Astrocyte (in vitro differentiated cells and primary cell): ENCODE measurements at regions not wholly inside any gene's neighbourhood (a gene's known extent, or its start where the extent isn't known, plus 50 kb on each side); places are given as distances from the start of the nearest gene placed in this dataset.
A peak's percentile ranks its signal among the peaks of the same experiment; 100 is the strongest.
"Not testable (repeated sequence)": the region's sequence is repeated elsewhere in the genome, so short reads cannot be mapped to it uniquely, and the experiment has no call there.

Experiments used
- DNase-seq: peaks from one replicate; pipeline ENCODE4 v3.0.0-alpha.2; 2010; ENCODE audit warnings: low read depth
- FAIRE-seq: peaks from 2 replicates; lab custom pipeline; 2011; peaks lifted over from hg19 to GRCh38; lab: Jason Lieb, UNC
- H2AFZ ChIP-seq: 2 replicates; pipeline ENCODE4 v1.6.0; 2012; ENCODE audit warnings: low read depth, low read length, inconsistent platforms
- H3K27ac ChIP-seq: 2 replicates; pipeline ENCODE4 v1.5.1; 2011; ENCODE audit warnings: low read depth, low read length, inconsistent platforms
- H3K27me3 ChIP-seq: 2 replicates; pipeline ENCODE4 v1.6.0; 2011; ENCODE audit warnings: low read length, inconsistent platforms; ENCODE audit not compliant: insufficient read depth
- H3K36me3 ChIP-seq: 2 replicates; pipeline ENCODE4 v1.5.1; 2011; ENCODE audit warnings: low read length, inconsistent platforms; ENCODE audit not compliant: insufficient read depth
- H3K4me1 ChIP-seq: 2 replicates; pipeline ENCODE4 v1.5.1; 2011; ENCODE audit warnings: low read length, inconsistent platforms; ENCODE audit not compliant: insufficient read depth
- H3K4me2 ChIP-seq: 2 replicates; pipeline ENCODE4 v1.6.0; 2012; ENCODE audit warnings: low read length, inconsistent platforms
- H3K4me3 ChIP-seq: 2 replicates; pipeline ENCODE4 v1.5.1; 2011; ENCODE audit warnings: low read depth, mild to moderate bottlenecking, low read length, inconsistent platforms; ENCODE audit not compliant: insufficient read depth
- H3K79me2 ChIP-seq: 2 replicates; pipeline ENCODE4 v1.6.0; 2012; ENCODE audit warnings: mild to moderate bottlenecking, low read length, inconsistent platforms; ENCODE audit not compliant: insufficient read depth
- H3K9ac ChIP-seq: 2 replicates; pipeline ENCODE4 v1.6.0; 2012; ENCODE audit warnings: mild to moderate bottlenecking, low read length, inconsistent platforms
- H3K9me3 ChIP-seq: 2 replicates; pipeline ENCODE4 v1.5.1; 2012; ENCODE audit warnings: low read depth, mild to moderate bottlenecking, low read length, inconsistent platforms; ENCODE audit not compliant: insufficient read depth
- H4K20me1 ChIP-seq: 2 replicates; pipeline ENCODE4 v1.6.0; 2012; ENCODE audit warnings: low read length, inconsistent platforms; ENCODE audit not compliant: insufficient read depth
- H3K27ac Mint-ChIP-seq: one replicate; pipeline ENCODE4 v1.8.0; 2021; ENCODE audit warnings: mild to moderate bottlenecking, mixed read lengths; ENCODE audit not compliant: unreplicated experiment
- H3K27me3 Mint-ChIP-seq: one replicate; pipeline ENCODE4 v1.8.0; 2021; ENCODE audit warnings: low read depth, mixed read lengths; ENCODE audit not compliant: unreplicated experiment
- H3K36me3 Mint-ChIP-seq: one replicate; pipeline ENCODE4 v1.8.0; 2021; ENCODE audit warnings: low read depth, mixed read lengths; ENCODE audit not compliant: unreplicated experiment
- H3K4me1 Mint-ChIP-seq: one replicate; pipeline ENCODE4 v1.8.0; 2021; ENCODE audit warnings: low read depth, mixed read lengths; ENCODE audit not compliant: unreplicated experiment
- H3K4me3 Mint-ChIP-seq: one replicate; pipeline ENCODE4 v1.8.0; 2021; ENCODE audit warnings: mild to moderate bottlenecking, moderate library complexity, mixed read lengths; ENCODE audit not compliant: unreplicated experiment
- H3K9me3 Mint-ChIP-seq: one replicate; pipeline ENCODE4 v1.8.0; 2021; ENCODE audit warnings: mild to moderate bottlenecking, mixed read lengths; ENCODE audit not compliant: unreplicated experiment
- EZH2 ChIP-seq: IDR thresholded peaks from 2 replicates; pipeline ENCODE4 v1.6.1; 2012; ENCODE audit warnings: mild to moderate bottlenecking, low read length, inconsistent platforms; ENCODE audit not compliant: insufficient read depth
- TF ChIP-seq, protein P1 (sequence below): IDR thresholded peaks from 2 replicates; pipeline ENCODE4 v1.5.1; 2011; ENCODE audit warnings: low read depth, mild to moderate bottlenecking, inconsistent platforms, low read length, moderate library complexity; ENCODE audit not compliant: insufficient read depth

DNA sequence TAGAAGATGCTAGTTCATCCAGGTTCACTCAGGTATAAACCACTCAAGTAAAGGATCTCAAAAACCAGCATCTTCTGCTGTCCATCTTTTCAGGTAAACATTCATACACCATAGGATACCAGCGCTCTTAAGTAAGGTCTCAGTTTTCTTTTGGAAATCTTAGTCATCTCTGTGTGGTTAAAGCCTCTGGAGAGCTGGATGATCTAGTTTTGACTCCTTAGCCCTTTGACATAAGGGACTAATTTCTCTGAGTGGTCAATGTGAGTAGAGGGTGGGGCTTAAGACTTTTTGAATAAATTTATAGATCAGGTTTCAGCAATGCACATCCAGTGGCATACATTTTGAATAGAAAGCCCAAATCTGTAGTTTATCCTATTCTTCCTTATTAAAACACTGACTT lies 92.3 kb downstream of the CTH start:
- Mint-ChIP-seq H3K36me3 (no peaks in the 10 kb centered on the region), H3K4me1 (peaks cover 33% of the 10 kb centered on the region), H3K4me3 (no peak overlapping the region), H3K27ac (peak overlapping the region; percentile 66), H3K27me3 (no peaks in the 10 kb centered on the region), H3K9me3 (no peaks in the 10 kb centered on the region)
- FAIRE-seq (no peak), DNase-seq (peak; percentile 56)
- Histone ChIP-seq H3K4me2 (no peak overlapping the region), H3K9me3 (no peaks in the 10 kb centered on the region), H3K36me3 (no peaks in the 10 kb centered on the region), H3K9ac (no peak overlapping the region), H4K20me1 (no peaks in the 10 kb centered on the region), H3K4me3 (no peak overlapping the region), H3K27me3 (no peaks in the 10 kb centered on the region), H3K27ac (no peak overlapping the region), H2AFZ (no peak overlapping the region), H3K4me1 (peaks cover 7% of the 10 kb centered on the region), H3K79me2 (no peaks in the 10 kb centered on the region)
- TF ChIP-seq EZH2, result no peak
- TF ChIP-seq, protein P1, sequence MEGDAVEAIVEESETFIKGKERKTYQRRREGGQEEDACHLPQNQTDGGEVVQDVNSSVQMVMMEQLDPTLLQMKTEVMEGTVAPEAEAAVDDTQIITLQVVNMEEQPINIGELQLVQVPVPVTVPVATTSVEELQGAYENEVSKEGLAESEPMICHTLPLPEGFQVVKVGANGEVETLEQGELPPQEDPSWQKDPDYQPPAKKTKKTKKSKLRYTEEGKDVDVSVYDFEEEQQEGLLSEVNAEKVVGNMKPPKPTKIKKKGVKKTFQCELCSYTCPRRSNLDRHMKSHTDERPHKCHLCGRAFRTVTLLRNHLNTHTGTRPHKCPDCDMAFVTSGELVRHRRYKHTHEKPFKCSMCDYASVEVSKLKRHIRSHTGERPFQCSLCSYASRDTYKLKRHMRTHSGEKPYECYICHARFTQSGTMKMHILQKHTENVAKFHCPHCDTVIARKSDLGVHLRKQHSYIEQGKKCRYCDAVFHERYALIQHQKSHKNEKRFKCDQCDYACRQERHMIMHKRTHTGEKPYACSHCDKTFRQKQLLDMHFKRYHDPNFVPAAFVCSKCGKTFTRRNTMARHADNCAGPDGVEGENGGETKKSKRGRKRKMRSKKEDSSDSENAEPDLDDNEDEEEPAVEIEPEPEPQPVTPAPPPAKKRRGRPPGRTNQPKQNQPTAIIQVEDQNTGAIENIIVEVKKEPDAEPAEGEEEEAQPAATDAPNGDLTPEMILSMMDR, result no peak

DNA sequence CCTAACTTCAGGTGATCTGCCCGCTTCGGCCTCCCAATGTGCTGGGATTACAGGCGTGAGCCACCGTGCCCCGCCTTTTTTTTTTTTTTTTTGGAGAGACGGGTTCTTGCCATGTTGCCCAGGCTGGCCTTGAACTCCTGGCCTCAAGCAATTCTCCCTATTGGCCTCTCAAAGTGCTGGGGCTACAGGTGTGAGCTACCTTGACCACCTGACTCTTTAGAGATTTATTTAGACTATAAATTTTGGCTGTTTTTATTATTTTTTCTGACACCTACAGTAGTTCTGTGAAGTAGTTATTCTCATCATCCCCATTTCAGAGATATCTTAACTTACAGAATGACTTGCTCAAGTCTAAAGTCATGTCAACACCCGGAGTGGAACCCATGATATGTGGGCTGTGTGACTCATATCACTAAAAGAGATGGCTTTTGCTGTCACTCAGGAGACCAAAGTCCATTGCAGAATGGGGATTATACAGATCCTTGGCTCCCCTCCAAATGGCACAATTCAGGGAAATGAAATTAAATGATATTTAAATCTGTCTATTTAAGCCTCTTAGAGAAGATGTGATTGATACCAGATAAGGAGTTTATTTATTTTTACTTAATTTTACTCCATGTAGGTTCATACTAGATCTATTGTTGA lies 93.2 kb downstream of the CTH start:
- Histone ChIP-seq H3K36me3 (no peaks in the 10 kb centered on the region), H3K9me3 (no peaks in the 10 kb centered on the region), H4K20me1 (no peaks in the 10 kb centered on the region), H3K27me3 (no peaks in the 10 kb centered on the region), H3K4me2 (no peak overlapping the region), H3K9ac (no peak overlapping the region), H3K4me1 (peaks cover 7% of the 10 kb centered on the region), H3K79me2 (no peaks in the 10 kb centered on the region), H2AFZ (no peak overlapping the region), H3K4me3 (no peak overlapping the region), H3K27ac (no peak overlapping the region)
- DNase-seq (peak; percentile 6), FAIRE-seq (no peak)
- Mint-ChIP-seq H3K4me1 (peaks cover 33% of the 10 kb centered on the region), H3K27me3 (no peaks in the 10 kb centered on the region), H3K9me3 (no peaks in the 10 kb centered on the region), H3K4me3 (no peak overlapping the region), H3K27ac (peak overlapping the region; percentile 94), H3K36me3 (no peaks in the 10 kb centered on the region)
- TF ChIP-seq, protein P1, result no peak
- TF ChIP-seq EZH2, result no peak

DNA sequence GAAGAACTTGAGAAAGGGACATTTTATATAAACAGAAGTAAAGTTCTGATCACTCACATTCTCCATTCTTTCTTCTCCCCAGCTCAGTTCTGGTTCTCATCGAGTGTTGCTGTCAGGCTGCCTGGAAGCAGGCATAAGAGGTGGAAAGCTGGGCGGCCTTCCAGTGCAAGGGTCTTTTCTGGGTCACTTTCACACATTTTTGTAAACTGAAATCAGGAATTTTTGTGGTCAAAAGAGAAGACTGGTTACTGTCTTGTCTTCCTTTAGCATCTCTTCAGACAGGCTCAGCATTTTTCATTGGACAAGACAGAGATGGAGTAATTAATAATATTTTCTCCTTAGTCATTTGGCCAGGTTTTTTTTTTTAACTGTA lies 93.7 kb downstream of the CTH start:
- no peak overlapping the region for H3K4me2 ChIP-seq
- H3K9me3 ChIP-seq, result no peaks in the 10 kb centered on the region
- no peak overlapping the region for H3K27ac ChIP-seq
- H2AFZ ChIP-seq, result no peak overlapping the region
- H3K4me1 ChIP-seq, result peaks cover 7% of the 10 kb centered on the region
- H3K36me3 ChIP-seq, result no peaks in the 10 kb centered on the region
- DNase-seq (peak; percentile 60), FAIRE-seq (no peak)
- Mint-ChIP-seq H3K27me3 (no peaks in the 10 kb centered on the region), H3K4me1 (peaks cover 34% of the 10 kb centered on the region), H3K4me3 (no peak overlapping the region), H3K27ac (peak overlapping the region; percentile 94), H3K9me3 (no peaks in the 10 kb centered on the region), H3K36me3 (no peaks in the 10 kb centered on the region)
- H3K4me3 ChIP-seq, result no peak overlapping the region
- no peaks in the 10 kb centered on the region for H3K27me3 ChIP-seq
- H4K20me1 ChIP-seq, result no peaks in the 10 kb centered on the region
- no peak overlapping the region for H3K9ac ChIP-seq
- no peaks in the 10 kb centered on the region for H3K79me2 ChIP-seq
- TF ChIP-seq, protein P1, result no peak
- no peak for TF ChIP-seq EZH2

DNA sequence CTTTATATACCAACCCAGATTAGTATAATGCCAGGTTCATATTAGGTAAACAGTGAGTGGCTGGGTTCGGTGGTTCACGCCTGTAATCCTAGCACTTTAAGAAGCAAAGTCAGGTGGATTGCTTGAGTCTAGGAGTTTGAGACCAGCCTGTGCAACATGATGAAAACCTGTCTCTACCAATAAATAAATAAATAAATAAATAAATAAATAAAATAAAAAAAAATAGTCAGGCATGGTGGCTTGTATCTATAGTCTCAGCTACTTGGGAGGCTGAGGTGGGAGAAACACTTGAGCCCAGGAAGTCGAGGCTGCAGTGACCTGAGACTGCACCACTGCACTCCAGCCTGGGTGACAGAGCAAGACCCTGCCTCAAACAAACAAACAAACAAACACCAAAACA lies 96.9 kb downstream of the CTH start:
- FAIRE-seq, H3K36me3 ChIP-seq, H3K4me3 ChIP-seq, H3K27ac ChIP-seq, H3K9ac ChIP-seq, H3K4me1 ChIP-seq, H3K36me3 Mint-ChIP-seq, H3K9me3 ChIP-seq, DNase-seq, H3K27me3 ChIP-seq, H3K9me3 Mint-ChIP-seq, H3K4me3 Mint-ChIP-seq, H3K79me2 ChIP-seq, H3K27ac Mint-ChIP-seq, H3K4me2 ChIP-seq, H4K20me1 ChIP-seq, H3K27me3 Mint-ChIP-seq, H2AFZ ChIP-seq: not testable (repeated sequence)
- peaks cover 35% of the 10 kb centered on the region for H3K4me1 Mint-ChIP-seq
